Activated CD4-positive, alpha-beta T cell treated with anti-CD3 and anti-CD28 coated beads, Interleukin-2, amount 10 ng/mL, durations not matched to agents 24 days and 14 days (primary cell): ENCODE measurements at regions not wholly inside any gene's neighbourhood (a gene's known extent, or its start where the extent isn't known, plus 50 kb on each side); places are given as distances from the start of the nearest gene placed in this dataset.

Experiments used
- DNase-seq: peaks from one replicate; pipeline ENCODE4 v3.0.0; 2022
- H3K27ac Mint-ChIP-seq: one replicate; pipeline ENCODE4 v1.8.0; 2022; ENCODE audit warnings: mild to moderate bottlenecking, mixed read lengths
- H3K27me3 Mint-ChIP-seq: one replicate; pipeline ENCODE4 v1.8.0; 2022; ENCODE audit warnings: mixed read lengths
- H3K36me3 Mint-ChIP-seq: one replicate; pipeline ENCODE4 v1.8.0; 2022; ENCODE audit warnings: low read depth, mild to moderate bottlenecking, mixed read lengths
- H3K4me1 Mint-ChIP-seq: one replicate; pipeline ENCODE4 v1.8.0; 2021; ENCODE audit warnings: mixed read lengths
- H3K4me3 Mint-ChIP-seq: one replicate; pipeline ENCODE4 v1.8.0; 2022; ENCODE audit warnings: mild to moderate bottlenecking, moderate library complexity, mixed read lengths
- H3K9me3 Mint-ChIP-seq: one replicate; pipeline ENCODE4 v1.8.0; 2021; ENCODE audit warnings: mixed read lengths
- intact Hi-C: fragments of 100-400 bp; cut with micrococcal nuclease; formaldehyde crosslinking; loops from one replicate; pipeline ENCODE4 v1.15.1; 2023

DNA sequence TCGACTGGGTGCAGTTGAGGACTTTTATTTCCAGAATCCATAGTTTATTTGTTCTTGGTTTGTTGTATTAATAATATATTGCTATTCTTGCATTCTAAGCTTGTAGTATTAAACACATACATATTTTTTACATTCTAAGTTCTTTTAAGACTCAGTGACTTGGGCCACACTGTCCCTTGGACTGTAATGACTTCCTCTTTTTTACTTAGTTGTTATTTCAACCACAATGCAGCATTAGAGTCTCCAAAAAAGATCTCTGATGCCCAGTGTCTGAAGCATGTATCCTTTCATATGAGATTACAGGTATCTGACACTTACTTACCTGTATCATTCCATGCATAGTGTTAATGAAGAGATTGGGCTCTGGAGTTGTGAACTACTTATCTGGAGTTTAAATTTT is 864.9 kb upstream of the PCDH20 start:
- DNase-seq = no peak
- Mint-ChIP-seq H3K27me3 (no peaks in the 10 kb centered on the region), H3K4me1 (no peaks in the 10 kb centered on the region), H3K36me3 (no peaks in the 10 kb centered on the region), H3K27ac (no peak overlapping the region), H3K4me3 (no peak overlapping the region), H3K9me3 (peaks cover 3% of the 10 kb centered on the region)
- intact Hi-C loops = no loop called here

GRCh38 chr13:62278271-62278670 is 862.6 kb upstream of the PCDH20 start:
- no peak for DNase-seq
- intact Hi-C loops = no loop called here
- no peaks in the 10 kb centered on the region for H3K27me3 Mint-ChIP-seq
- no peak overlapping the region for H3K27ac Mint-ChIP-seq
- H3K4me1 Mint-ChIP-seq = no peaks in the 10 kb centered on the region
- no peak overlapping the region for H3K4me3 Mint-ChIP-seq
- peaks cover 3% of the 10 kb centered on the region for H3K9me3 Mint-ChIP-seq
- no peaks in the 10 kb centered on the region for H3K36me3 Mint-ChIP-seq

GRCh38 chr13:62251734-62252133 is 836.1 kb upstream of the PCDH20 start:
- H3K9me3 Mint-ChIP-seq = peaks cover 3% of the 10 kb centered on the region
- intact Hi-C loops = no loop called here
- DNase-seq = no peak
- no peaks in the 10 kb centered on the region for H3K4me1 Mint-ChIP-seq
- no peaks in the 10 kb centered on the region for H3K27me3 Mint-ChIP-seq
- H3K4me3 Mint-ChIP-seq = no peak overlapping the region
- H3K36me3 Mint-ChIP-seq = no peaks in the 10 kb centered on the region
- H3K27ac Mint-ChIP-seq = no peak overlapping the region

- intact Hi-C loops = no loop called here
- DNase-seq = no peak
- no peaks in the 10 kb centered on the region for H3K36me3 Mint-ChIP-seq
These were observed 835.0 kb upstream of the PCDH20 start for GRCh38 chr13:62250501-62251201.

GRCh38 chr13:62246581-62246980 is 830.9 kb upstream of the PCDH20 start:
- no peaks in the 10 kb centered on the region for H3K27me3 Mint-ChIP-seq
- no peak overlapping the region for H3K4me3 Mint-ChIP-seq
- no peak overlapping the region for H3K27ac Mint-ChIP-seq
- H3K9me3 Mint-ChIP-seq = peaks cover 3% of the 10 kb centered on the region
- no peaks in the 10 kb centered on the region for H3K36me3 Mint-ChIP-seq
- intact Hi-C loops = no loop called here
- no peaks in the 10 kb centered on the region for H3K4me1 Mint-ChIP-seq
- no peak for DNase-seq

More at GRCh38 chr13:62250501-62251201, 835.0 kb upstream of the PCDH20 start:
- no peaks in the 10 kb centered on the region for H3K4me1 Mint-ChIP-seq
- no peaks in the 10 kb centered on the region for H3K27me3 Mint-ChIP-seq
- H3K27ac Mint-ChIP-seq = no peak overlapping the region
- H3K9me3 Mint-ChIP-seq = peaks cover 4% of the 10 kb centered on the region
- no peak overlapping the region for H3K4me3 Mint-ChIP-seq

DNA sequence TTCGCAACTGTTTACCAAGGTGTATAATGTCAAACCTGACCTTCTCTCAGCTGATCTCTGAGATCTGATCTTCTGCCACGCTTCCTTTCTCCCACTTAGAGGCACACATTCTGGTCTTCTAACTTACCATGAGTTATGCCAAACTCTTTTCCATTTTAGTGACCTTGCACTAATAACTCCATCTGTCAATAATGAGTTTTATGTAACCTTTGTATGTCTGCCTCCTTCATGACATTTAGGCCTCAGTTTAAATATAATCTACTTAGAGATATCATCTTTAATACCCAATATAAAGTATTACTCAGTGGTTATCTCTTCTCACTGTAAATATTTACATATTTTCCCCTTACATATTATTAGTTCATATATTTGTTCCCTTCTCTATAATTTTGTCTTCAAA is 827.5 kb upstream of the PCDH20 start:
- no peak for DNase-seq
- H3K27me3 Mint-ChIP-seq = no peaks in the 10 kb centered on the region
- H3K4me1 Mint-ChIP-seq = no peaks in the 10 kb centered on the region
- H3K27ac Mint-ChIP-seq = no peak overlapping the region
- no peaks in the 10 kb centered on the region for H3K36me3 Mint-ChIP-seq
- intact Hi-C loops = no loop called here
- H3K9me3 Mint-ChIP-seq = peaks cover 9% of the 10 kb centered on the region
- H3K4me3 Mint-ChIP-seq = no peak overlapping the region

DNA sequence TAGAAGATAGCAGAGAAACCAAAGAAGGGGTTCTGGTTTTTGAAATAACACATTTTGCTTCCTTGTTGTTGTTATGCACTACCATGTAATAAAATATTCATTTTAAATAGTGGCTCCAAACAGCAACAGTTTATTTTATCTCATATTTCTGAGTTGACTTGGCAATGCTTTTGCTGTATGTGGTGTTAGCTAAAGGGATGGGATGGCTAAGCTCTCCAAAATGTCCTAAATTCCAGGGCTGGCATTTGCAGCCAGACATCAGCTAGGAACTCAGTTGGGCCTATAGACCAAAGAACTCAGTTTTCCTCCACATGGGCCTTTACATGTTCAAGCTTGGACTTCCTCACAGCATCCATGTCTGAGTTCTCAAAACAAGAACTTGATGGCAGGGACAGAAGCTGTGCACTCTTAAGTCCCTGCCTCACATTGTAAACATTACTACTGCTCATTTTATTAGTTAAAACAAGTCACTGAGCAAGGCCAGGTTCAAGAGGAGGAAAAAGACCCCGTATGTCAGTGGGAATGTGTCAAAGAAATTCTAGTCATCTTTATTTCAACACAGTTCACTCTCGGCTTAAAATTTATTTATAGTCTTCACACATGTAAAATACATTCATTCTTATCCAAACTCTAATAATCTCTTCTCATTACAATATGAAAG is 819.3 kb upstream of the PCDH20 start:
- Mint-ChIP-seq H3K9me3 (peaks cover 8% of the 10 kb centered on the region), H3K4me3 (no peak overlapping the region), H3K27ac (no peak overlapping the region), H3K36me3 (no peaks in the 10 kb centered on the region), H3K27me3 (no peaks in the 10 kb centered on the region), H3K4me1 (no peaks in the 10 kb centered on the region)
- DNase-seq = no peak
- intact Hi-C loops = no loop called here

DNA sequence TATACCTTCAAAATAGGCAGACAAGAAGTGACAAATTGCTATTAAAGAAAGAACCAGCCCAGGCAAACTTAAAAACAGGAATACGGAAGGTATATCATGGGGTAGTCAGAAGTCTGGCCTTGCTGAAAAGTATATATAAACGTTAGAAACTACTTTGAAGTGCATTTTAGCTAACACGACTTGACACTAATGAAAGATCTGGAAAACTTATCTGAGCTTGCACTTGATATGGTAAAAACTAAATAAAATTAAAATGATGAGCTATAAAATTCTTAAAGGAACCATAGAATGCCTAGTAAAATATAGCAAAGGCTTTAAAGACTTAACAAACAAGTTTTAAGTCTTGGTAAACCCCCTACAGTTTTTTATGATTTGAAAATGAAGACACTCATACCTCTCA is 795.3 kb upstream of the PCDH20 start:
- Mint-ChIP-seq H3K9me3 (peaks cover 3% of the 10 kb centered on the region), H3K4me1 (no peaks in the 10 kb centered on the region), H3K4me3 (no peak overlapping the region), H3K36me3 (no peaks in the 10 kb centered on the region), H3K27me3 (no peaks in the 10 kb centered on the region), H3K27ac (no peak overlapping the region)
- no peak for DNase-seq
- intact Hi-C loops = no loop called here

DNA sequence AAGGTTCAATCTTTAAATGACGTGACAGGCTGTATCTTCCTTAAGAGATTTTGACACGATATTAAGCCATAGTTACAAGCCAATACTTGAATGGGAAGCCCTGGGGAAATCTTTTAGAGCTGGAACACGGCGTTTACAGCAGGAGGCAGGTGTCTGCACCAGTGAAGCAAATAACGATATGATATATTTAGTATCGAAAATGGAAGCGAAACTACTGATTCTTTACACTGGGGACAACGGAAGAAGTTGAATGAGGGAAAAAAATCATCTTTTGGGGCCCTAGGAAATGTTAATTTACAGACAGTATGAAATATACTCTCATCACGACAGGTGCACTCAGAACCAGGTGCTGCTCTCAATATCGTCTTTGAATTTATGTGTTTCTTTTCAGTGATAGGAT is 793.9 kb upstream of the PCDH20 start:
- Mint-ChIP-seq H3K4me3 (no peak overlapping the region), H3K4me1 (no peaks in the 10 kb centered on the region), H3K27ac (no peak overlapping the region), H3K9me3 (peaks cover 3% of the 10 kb centered on the region), H3K27me3 (no peaks in the 10 kb centered on the region), H3K36me3 (no peaks in the 10 kb centered on the region)
- intact Hi-C loops = no loop called here
- no peak for DNase-seq

DNA sequence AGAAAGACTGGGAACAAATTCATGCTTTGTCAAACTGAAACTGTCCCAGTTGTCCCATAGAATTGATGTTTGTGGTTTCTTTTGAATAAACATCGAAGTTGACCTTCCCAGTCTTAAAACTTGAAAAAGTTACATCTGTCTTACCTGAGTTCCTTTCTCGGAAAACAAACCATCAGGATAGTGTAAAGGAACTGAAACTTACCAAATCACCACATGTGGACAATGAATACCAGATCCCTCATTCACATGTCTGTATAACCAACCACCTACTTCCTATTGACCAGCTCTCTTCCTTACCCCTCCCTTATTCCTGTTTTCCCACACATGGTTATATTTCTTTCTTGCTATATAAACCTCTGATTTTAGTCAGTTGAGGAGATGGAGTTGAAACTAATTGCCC is 791.7 kb upstream of the PCDH20 start:
- Mint-ChIP-seq H3K27ac (no peak overlapping the region), H3K36me3 (no peaks in the 10 kb centered on the region), H3K4me3 (no peak overlapping the region), H3K4me1 (no peaks in the 10 kb centered on the region), H3K27me3 (no peaks in the 10 kb centered on the region), H3K9me3 (peaks cover 3% of the 10 kb centered on the region)
- no peak for DNase-seq
- intact Hi-C loops = no loop called here

DNA sequence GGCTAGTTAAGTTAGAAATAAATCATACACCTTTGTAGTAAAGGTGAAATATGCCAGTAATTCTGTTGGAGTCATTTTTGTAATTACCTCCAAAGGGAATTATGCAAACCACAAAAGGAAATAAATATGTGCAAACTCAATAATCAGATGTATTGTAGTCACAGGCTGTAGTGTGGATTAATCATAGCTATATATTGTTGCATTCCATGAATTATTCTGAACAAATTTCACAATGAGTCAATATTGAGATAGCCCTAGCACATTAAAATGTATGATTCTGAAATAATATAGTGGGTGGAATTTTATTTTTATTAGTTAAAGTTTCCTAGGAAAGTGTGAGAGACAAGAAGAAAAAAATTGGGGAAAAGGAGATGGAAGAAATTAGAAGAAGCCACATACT is 790.5 kb upstream of the PCDH20 start:
- no peaks in the 10 kb centered on the region for H3K36me3 Mint-ChIP-seq

DNA sequence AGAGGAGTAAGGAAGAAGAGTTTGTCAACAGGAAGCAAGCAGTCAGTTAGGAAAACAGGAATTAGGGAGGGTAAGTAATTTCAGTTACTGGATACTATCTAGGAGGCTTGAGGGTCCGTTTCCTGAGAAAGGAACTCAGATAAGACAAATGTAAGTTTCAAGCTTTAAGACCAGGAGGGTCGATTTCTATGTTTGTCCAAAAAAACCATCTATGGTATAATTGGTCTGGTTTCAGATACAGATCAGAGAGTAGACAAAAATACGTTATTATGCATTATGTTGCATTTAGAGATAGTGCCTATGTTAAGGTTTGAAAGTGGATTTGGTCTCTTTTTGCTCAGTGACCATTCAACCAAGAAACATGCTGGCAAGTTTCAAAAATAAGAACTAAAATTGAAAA is 789.6 kb upstream of the PCDH20 start:
- Mint-ChIP-seq H3K27ac (no peak overlapping the region), H3K9me3 (peaks cover 3% of the 10 kb centered on the region), H3K27me3 (no peaks in the 10 kb centered on the region), H3K4me3 (no peak overlapping the region), H3K4me1 (no peaks in the 10 kb centered on the region), H3K36me3 (no peaks in the 10 kb centered on the region)
- no peak for DNase-seq
- intact Hi-C loops = no loop called here

More for the DNA sequence above, 790.5 kb upstream of the PCDH20 start:
- DNase-seq = no peak
- H3K27ac Mint-ChIP-seq = no peak overlapping the region
- no peaks in the 10 kb centered on the region for H3K4me1 Mint-ChIP-seq
- no peak overlapping the region for H3K4me3 Mint-ChIP-seq
- H3K27me3 Mint-ChIP-seq = no peaks in the 10 kb centered on the region
- intact Hi-C loops = no loop called here
- peaks cover 3% of the 10 kb centered on the region for H3K9me3 Mint-ChIP-seq

GRCh38 chr13:62194371-62194770 is 778.7 kb upstream of the PCDH20 start:
- no peak overlapping the region for H3K27ac Mint-ChIP-seq
- H3K36me3 Mint-ChIP-seq = no peaks in the 10 kb centered on the region
- no peak overlapping the region for H3K4me3 Mint-ChIP-seq
- H3K27me3 Mint-ChIP-seq = no peaks in the 10 kb centered on the region
- no peaks in the 10 kb centered on the region for H3K4me1 Mint-ChIP-seq
- no peak for DNase-seq
- intact Hi-C loops = no loop called here
- peaks cover 5% of the 10 kb centered on the region for H3K9me3 Mint-ChIP-seq

GRCh38 chr13:62193919-62194318 is 778.3 kb upstream of the PCDH20 start:
- Mint-ChIP-seq H3K9me3 (peaks cover 5% of the 10 kb centered on the region), H3K4me1 (no peaks in the 10 kb centered on the region), H3K27me3 (no peaks in the 10 kb centered on the region), H3K27ac (no peak overlapping the region), H3K4me3 (no peak overlapping the region), H3K36me3 (no peaks in the 10 kb centered on the region)
- intact Hi-C loops = no loop called here
- no peak for DNase-seq
